Hematopoietic multipotent progenitor cell (in vitro differentiated cells): ENCODE measurements at regions not wholly inside any gene's neighbourhood (a gene's known extent, or its start where the extent isn't known, plus 50 kb on each side); places are given as distances from the start of the nearest gene placed in this dataset.

Source experiments
- DNase-seq, 3 donors: peaks; one replicate each; pipeline ENCODE4 v3.0.0-alpha.2; 2011 to 2015; ENCODE audit warnings: low read depth in 2 of 3, low spot score in 2 of 3

DNA sequence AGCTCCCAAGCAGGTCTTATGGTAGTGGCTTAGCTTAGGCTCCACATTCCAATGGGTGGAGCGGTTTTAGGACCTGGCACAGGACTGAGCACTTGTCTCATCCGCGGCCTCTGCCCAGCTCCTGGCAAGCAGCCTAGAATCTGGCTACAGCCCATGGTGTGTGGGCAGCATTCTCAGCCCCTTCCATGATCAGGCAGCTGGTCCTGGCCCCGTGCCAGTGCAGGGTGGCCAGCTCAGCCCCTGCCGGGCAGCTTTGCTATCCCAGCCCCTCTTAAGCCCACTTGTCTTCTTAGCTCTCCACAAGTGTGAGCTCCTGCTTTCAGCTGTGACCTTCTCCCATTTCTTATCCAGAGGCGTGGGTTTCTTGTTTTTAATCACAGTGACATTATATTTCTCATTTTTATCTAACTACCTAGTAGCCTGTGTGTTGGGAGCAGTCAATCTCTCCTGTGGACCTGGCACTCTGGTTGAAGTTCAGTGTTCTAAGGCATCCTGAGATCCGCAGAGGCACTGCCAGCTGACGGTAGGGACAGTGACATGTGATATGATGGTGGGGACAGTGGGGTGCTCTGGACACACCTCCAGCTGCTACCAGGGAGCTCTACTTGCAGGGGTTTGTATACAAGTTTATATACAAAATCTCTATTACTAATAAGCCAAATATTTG lies 84.5 kb upstream of the PRNP start:
- DNase-seq, result no peak

DNA sequence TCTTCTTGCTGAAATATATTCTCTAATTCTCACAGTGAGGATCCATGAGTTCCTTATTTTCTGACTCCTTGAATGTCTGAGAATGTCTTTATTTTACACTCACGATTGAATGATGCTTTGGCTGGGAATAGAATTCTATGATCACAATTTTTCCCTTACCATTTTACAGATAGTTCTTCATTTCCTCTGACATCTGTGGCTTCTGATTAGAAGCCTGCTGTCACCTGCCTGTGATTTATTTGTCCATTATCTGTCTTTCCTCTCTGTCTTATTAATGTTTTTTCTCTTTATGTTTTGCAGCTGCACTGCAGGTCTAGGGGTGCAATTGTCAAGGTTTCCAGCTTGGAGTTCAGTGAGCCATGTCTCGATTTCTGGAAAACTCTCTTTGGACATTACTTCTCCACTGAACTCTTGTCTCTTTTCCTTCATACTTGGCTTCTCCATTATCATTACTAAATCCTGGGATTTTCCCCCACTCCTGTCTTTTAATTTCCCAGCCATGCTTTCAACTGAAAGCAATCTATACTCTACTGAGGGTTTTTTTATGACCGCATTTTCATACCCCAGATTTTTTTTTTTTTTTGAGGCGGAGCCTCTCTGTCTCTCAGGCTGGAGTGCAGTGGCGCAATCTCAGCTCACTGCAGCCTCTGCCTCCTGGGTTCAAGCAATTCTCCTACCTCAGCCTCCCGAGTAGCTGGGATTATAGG lies 85.8 kb upstream of the PRNP start:
- peak in 1 of 3 donors; percentile 16 for DNase-seq

DNA sequence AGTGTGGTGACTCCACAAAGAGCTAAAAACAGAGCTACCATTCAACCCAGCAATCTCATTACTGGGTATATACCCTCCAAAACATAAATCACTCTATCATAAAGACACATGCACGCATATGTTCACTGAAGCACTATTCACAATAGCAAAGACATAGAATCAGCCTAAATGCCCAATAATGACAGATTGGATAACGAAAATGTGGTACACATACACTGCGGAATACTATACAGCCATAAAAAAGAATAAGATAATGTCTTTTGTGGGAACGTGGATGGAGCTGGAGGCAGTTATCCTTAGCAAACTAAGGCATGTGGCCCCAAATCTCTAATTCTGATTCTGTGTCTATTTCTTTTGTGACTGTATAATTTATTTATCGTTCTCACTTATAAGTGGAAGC lies 89.0 kb upstream of the PRNP start:
- no peak for DNase-seq

DNA sequence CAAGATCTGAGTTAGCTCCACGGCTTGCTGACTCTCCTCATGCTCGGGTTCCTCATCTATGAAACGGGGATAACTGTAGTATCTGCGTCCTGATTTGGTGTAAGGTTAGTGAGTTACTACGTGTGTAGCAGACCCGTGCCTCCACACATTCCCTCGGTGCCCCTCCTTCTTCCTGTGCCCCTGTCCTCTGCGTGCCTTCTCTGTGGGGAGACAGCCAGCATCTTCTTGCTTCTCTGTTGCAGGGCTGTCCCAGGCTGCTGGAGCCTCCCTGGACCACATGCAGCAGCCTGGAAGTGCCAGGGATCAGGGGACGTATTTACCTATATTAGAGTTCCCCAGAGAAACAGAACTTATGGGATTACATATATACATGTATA lies 93.1 kb upstream of the PRNP start:
- DNase-seq, result no peak

DNA sequence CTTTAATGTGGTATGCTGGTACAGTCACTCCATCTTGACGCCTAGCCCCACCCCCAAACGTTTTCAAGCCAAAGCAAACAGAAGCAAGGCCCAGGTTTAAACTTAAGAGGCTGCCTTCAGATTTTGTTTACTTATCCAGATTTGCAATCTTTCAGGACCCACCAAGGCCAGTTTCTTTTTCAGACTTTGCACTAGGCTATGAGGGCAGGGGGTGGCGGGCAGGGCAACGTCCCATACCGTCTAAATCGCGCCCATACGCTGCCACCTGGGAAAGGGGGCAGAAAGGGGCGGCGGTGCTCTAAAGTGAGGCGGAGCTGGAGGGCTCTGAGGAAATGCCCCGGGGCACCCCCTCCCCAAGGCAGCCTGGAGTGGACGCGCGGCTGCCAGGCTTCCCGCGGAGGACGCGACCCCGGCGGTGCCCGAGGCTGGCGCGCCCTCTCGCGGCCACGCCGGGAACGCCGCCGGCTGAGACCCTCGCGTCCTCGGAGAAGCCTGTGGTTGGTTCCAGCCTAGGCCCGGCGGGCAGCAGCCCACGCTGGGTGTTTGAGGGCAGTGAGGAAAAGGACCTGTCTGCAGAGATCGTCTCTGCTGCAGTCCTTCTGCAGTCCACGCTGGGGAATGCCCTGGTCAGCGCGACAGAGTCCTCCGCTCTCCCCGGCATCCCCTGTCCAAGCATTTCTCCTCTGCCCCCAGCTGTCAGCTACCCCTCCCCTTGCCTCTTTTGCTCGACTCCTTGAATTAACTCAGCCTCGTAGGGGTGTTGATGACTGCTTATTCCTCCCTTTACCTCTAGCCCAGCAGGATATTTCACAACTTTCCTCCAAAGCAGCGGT lies 93.7 kb upstream of the PRNP start:
- DNase-seq, result peak; percentile 24 to 59 (median 41)

DNA sequence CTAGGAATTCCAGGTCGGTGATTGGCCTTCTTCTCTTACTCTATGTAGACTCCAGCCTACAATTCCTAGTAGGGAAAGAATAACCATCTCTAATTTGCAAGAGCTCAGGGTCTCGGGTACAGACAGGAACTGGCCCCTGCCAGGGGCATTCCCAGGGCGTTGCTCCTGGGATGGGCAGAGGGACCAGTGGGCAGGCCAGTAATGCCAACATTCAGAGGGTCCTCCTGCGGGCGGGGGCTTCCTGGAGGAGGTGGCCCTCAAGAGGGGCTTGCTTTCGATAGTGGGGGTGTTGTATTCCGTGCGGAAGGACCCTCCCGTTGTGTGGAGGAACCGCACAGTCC lies 94.3 kb upstream of the PRNP start:
- no peak for DNase-seq

DNA sequence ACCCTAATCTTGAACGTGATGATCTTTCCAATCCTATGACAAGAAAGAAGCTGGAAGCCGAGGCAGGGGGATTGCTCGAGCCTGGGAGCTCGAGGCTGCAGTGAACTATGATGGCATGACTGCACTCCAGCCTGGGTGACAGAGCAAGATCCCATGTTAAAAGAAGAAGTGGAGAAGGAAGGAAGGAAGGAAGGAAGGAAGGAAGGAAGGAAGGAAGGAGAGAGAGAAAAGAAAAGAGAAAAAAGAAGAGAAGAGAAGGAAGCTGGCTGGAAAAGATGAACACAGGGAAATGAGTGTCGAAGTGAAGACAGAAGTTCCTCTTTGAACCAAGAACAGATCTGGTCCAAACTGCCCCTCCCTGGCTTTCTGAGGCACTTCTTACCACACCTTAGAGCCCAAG lies 100.5 kb upstream of the PRNP start:
- no peak for DNase-seq

DNA sequence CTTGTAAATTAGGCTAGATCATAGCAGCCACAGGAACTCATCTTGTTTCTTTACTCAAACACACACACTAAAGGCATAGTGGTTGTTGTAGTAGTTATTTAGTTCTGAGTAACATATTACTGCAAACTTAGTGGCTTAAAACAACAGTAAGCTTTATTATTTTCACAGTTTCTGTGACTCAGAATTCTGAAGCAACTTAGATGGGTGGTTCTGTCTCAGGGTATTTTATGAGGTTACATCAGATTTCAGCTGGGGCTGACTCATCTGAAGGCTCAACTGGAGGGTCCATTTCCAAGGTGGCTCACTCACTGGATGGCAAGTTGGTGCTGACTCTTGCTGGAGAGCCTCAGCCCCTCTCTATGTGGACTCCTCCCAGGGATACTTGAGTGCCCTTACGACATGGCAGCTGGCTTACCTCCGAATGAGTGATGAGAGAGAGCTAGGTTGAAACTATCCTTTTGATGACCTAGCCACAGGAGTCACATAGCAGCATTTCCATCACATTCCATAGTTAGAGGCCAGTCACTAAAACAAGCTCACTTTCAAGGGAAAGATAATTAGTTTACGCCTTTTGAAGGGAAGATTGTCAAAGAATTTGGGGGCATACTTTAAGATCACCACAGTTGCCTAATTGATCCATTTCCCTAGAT lies 101.0 kb upstream of the PRNP start:
- DNase-seq, result no peak

DNA sequence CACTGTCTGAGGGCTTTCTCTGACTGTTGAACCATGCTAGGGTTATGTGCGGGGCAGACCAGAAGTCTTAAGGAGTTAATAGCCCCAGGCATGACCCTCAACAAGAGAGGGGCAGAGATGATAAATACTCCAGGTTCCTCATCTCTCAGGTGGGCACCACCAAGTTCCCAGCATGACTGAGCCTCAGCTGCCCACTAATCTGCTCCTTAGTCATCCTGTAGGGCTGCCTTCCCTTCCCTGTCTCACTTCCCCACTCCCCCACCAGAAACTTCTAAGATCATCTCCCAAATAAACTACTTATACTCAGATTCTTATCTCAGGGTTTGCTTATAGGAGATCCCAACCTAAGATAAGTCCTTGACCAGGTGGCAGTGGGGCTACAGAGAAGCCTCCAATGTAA lies 101.7 kb upstream of the PRNP start:
- no peak for DNase-seq

DNA sequence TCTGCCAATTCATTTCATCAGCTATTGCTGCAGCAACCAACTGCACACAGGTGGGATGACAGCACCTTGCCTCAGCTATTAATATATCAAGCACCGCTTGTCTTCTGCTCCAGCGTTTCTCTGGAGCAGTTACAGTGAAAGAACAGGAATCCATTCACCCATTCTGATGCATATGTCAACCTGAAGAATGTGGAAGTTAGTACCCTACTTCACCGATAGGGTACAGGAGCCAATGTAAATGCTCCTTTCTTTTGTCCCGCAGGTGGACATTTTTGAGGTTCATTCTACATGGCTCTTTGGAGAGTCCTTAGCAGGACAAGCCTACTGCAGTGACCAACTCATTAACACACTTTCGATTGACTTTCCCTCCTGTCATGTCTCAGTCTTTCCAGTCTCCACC lies 104.4 kb upstream of the PRNP start:
- DNase-seq, result no peak

DNA sequence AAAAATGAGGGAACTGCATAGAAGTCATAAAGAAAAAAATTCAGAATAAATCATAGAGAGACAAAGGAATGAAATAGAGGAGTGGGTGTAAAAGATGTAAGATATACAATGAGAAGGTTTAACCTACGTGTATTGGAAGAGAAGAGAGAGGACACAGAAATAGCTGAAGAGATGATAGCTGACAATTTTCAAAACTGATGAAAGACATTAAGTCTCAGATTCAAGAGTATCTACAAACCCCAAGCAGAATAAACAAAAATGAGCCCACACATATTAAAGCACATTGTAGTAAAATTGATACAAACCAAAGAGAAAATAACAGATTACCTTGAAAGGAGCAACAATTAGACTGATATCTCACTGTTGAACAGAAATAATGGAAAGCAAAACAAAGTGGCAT lies 107.9 kb upstream of the PRNP start:
- no peak for DNase-seq

DNA sequence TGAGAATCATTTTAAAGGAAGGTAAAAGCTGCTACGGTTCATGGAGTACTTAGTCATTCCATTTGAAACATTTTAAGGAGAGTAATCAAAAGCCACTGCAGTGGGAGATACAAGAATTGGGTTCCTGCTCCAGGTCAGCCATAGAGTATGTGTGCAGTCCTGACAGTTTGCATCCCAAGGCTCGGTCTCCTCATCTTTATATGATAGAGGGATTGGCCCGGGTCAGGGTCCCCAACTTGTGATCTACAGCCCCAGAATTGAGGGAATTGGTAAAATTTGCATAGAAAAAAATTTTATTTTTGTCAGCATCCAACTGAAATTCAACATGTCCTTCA lies 111.9 kb upstream of the PRNP start:
- DNase-seq, result no peak

DNA sequence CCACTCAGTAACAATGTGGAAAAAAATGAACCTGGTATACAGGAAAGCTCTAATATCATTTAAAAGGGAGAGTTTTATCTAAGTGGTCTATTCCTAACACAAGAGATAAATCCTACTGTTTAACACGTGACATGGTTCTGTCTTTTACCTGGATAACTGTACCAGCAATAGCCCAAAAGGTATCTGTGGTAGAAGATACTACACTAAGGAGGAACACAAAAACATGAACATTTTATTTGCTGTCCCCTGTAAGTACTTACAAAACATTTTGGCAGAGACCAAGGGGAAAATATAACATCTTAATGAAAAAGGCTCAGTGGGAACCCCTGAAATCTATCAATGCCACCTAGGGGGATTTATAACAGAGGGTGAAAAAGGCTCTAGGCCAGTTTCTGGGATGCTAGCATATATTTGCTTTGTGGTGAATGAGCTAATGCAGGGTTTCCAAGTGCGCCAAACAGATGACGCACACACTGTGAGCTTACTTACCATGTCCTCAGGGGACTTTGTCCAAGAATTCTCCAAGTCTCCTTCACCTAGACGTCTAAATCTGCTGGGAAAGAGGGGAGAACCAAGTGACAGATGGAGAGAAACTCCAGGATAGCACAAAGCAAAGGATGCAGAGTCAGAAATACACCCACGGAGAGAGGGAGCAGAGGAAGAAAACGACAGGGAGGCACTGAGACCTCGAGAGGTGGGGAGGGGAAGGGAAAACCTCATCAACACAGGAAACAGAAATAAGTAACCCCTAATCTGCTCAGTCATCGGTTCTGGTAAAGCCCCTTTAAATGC lies 112.5 kb upstream of the PRNP start:
- peak in 2 of 3 donors; percentile 57 to 74 for DNase-seq

DNA sequence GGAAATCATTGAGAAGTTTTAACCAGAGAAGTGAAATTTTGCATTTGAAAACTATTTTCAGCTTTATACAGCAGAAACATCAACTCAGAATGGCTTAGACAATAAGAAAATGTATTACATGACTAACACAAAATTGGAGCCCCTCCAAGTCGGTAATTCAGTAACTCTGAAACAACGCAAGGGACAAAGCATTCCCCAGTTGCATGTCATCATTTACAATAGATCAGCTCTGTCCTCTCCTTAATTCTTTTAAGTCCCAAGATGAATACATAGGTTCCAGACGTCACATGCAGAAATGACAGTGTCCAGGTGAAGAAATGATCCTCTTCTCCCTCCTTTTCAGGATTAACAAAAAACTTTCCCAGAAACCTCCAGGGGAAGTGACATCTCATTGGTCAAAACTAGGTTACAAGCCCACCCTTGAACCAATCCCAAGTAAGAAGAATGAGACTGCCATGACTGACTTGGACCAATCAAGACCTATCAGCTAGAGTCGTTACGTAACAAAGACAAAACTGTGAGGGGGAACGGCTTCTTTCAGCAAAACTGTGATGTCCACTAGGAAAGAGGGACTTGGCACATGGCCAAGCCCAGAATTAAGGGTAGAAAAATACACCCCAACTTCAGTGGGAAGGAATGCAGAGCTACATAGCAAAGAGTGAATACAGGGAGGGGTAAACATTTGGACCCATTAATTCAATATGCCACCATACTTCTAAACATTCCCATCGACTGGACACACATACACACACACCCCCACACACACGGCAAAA lies 114.3 kb upstream of the PRNP start:
- no peak for DNase-seq

DNA sequence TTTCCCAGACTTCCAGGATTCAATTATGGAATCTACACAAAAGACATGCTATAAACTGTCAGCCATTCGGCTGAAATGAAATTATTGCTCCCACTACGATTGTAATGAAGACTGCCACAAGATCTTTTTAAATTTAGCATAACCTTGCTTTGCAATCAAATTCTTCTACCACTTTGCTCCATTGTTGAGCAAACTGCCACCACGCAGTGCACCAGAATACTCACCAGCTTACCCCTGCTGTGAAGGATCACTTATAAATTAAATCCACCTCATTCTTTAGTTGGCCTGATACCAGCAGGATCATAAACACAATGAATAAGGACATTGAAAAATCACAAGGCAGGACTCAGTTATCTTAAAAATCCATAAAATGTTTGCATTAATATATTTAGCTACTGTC lies 116.4 kb upstream of the PRNP start:
- no peak for DNase-seq

DNA sequence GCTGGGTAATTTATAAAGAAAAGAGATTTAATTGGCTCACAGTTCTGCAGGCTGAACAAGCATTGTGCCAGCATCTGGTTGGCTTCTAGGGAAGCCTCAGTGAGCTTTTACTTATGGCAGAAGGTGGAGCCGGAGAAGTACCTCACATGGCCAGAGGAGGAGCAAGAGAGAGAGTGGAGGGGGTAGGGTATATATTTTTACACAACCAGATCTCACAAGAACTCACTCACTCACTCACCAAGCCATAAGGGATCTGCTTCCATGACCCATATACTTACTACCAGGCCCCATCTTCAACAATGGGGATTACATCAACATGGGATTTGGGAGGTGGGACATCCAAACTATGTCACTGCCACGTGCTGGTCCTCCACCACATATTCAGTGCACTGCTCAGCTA lies 117.2 kb upstream of the PRNP start:
- DNase-seq, result peak in 1 of 3 donors; percentile 12

DNA sequence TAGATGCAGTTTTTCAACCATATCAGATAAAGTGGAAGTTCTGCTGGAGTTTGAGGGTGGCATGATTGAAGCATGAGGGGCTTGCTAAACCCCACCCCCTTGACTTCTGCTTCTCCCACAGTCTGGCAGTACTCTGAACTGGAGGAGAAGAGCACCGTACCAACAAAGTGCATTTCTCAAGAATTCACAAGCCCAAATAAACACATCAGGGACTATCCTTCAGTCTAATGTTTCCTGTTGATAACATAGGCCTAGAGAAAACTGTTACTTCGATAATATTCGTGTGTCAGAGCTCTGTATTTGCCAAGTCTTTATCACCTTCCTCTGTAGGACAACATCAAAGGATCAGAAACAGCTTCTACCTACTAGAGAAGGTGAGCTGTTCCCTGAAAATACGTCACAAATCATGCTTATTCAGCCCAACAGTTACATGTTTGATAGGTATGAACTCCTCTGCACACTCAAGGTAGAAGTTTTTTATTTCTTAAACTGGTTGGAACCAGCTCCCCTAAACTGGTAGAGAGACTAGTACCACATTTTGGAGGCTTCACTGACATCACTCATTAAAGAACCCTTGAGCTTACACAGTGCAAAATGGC lies 117.8 kb upstream of the PRNP start:
- peak in 1 of 3 donors; percentile 43 for DNase-seq

DNA sequence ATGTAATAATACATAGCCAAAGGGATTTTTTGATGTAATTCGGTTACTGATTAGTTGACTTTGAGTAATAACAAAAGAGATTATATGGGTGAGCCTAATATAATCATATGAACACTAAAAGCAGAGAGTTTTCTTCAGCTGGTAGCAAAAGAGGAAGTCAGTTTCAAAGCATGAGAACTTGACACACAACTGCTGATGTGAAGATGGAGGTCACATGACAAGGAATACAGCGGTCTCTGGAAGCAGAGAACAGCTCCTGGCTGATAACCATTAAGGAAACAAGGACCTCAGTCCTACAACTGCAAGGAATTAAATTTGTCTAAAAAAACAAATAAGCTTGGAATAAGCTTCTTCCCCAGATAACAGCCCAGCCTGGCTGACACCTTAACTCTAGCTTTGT lies 119.1 kb upstream of the PRNP start:
- peak in 1 of 3 donors; percentile 42 for DNase-seq

DNA sequence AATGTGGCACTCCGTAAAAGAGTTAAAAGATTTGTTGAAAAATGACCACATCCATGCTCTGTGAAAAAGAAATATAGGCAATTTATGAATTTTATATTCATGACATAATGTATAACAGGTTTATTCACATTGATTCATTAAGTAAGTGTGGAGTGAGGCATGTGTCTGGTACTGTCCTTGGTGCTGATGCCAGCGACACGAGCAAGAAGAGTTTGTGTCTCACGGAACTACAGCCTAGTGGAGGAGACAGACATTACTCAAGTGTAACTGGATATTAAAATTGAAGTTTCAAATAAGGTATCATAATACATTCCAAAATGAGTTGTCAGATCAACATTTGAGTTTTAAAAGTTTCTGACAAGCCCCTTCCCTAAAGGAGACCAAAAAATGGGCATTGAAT lies 122.7 kb upstream of the PRNP start:
- peak in 2 of 3 donors; percentile 68 to 84 for DNase-seq

DNA sequence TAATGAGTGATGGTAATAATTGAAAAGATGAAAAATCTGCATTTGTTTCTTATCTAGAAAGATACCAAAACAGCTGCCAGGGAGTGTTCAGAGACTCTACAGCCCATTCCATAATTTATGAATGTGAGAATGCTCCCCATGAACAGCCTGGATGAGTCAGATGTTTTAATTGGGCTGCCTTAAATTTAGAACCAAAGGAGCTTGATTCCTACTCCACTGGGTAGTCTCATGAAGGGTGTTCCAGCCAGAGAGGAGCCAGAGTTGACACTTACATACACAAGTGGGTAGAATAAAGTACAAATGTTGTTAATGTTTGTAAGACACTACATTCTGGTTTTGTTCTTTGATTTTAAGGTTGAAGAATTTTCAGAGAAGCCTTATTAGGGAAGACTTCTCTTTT lies 123.2 kb upstream of the PRNP start:
- no peak for DNase-seq
